T-helper 9 cell (primary cell): ENCODE measurements at regions not wholly inside any gene's neighbourhood (a gene's known extent, or its start where the extent isn't known, plus 50 kb on each side); places are given as distances from the start of the nearest gene placed in this dataset.

Experiments
- DNase-seq: peaks from one replicate; pipeline ENCODE4 v3.0.0-alpha.2; 2020

DNA sequence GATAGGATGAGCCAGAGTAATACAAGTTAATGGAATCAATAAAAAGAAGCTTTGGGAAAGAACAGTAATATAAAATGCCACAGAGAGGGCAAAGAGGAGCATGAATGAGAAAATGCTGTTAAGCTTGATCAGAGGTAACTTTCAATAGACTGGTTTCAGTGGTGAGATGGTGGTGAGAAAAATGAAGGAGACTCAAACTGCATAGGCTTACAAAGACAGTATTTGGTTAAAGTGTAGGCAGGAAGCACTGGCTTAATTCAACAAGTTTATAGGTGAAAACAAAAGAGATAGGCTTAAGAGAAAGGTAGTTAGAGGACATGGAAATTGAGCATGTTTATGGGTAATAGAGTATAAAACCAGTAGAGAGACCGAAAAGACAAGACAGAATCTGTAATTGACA, 298.6 kb upstream of the ADAMTS5 start:
- no peak for DNase-seq

DNA sequence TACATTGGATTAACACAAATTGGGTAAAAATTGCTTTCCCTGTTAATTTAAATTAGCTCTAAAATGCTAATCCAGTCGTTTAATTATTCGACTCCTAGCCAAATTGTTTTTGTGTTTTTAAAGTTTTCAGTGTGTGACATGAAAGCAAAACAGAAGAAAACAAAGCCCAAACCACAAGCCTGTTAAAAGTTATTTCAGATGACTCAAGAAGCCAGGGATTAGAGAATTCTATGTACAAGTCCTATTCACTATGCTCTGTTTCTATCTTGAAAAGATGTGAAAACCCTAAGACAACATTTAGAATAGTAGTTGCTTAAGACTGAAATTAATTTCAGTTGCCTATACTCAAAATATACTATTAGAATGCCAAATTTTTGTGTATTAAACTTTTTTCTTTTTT, 294.8 kb upstream of the ADAMTS5 start:
- no peak for DNase-seq

DNA sequence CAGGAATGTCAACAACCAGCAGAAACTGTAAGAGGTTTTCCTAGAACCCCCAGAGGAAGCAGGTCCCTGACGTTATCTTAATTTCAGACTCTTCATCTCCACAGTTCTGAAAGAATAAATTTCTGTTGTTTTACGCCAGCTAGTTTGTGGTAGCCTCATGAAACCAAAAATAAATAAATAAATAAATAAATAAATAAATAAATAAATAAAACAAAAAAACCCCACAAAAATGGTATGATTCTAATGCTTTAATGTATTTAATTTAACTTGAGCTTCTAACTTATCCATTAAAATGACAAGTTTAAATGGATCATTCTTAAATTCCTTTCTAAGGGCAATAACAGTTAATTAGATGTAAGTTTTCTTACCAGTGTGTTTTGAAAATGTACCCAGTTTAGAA, 293.8 kb upstream of the ADAMTS5 start:
- DNase-seq, result no peak

DNA sequence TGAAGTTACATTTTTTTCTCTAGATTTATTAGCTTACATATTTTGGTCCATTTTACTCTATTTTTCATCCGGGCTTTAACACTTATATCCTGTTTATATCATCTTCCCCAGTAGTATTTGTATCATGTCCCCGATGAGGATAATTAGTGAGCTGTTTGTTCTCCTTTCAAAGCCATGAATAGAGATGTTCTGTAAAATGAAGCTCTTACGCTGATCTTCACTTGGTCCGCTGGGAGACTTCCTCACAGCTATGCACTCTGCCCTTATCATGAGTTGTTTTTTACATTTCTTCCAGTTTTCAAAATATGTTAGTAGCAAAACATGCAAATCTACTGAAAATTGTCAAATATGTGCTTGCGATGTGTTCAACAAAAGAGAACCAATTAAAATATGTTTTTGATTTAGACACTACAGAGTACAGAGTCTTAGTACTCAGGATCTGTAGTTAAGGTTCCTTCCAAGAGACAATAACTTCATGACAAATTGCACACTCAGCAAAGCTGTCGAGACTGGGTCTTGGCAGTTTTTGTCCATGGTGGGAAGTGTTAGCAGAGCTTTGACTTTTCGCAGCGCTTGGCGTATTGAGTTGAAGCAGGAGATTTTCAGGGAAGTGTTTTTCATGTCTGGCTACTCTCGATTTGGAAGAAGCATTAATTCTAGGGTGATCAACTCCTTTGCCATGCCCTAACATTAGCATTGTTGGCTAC, 292.0 kb upstream of the ADAMTS5 start:
- no peak for DNase-seq

DNA sequence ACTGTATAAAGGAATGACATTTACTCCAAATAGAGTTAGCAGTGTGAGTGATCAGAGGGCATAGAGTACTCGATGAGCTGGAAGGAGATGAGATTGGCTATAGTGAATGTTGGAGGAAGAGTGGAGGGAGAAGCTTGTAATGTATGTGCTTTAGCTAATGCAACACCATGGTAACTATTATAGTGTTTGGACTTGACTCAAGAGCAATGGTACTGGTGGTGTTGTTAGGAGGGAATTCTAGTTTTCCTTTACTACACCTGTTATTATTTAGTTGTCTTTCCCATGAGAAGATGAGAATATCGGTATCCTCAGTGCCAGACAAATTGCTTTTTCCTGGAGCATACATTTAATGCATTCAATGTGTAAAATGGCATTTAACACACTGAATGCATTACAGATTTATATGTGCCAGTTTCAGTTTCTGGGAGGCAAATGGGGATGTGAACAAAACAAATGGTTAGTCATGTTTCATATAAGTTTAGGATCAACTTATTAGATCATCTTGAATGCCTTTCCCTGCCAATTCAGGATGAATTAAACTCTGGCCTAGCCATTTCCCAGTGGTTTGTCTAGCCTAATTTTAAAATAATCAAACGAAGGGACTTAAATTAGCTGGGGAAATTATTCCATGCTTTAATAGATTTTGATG, 291.1 kb upstream of the ADAMTS5 start:
- DNase-seq, result no peak

DNA sequence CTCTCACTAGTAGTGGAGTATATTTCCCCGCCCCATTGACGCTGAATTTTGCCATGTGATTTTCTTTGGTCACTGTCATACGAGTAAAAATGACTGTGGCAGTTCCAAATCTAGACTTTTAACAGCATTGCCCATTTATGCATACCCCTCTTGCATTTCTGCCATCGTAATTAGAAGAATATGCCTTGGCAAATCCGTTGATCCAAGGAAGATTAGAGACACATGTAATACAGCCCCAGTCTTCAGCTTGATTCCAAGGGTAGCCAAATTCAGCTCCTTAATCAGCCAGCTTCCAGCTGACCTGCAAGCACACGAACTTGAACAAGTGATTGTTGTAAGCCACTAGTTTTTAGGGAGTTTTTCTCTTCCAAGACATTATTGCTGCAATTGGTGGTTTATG, 290.3 kb upstream of the ADAMTS5 start:
- no peak for DNase-seq

DNA sequence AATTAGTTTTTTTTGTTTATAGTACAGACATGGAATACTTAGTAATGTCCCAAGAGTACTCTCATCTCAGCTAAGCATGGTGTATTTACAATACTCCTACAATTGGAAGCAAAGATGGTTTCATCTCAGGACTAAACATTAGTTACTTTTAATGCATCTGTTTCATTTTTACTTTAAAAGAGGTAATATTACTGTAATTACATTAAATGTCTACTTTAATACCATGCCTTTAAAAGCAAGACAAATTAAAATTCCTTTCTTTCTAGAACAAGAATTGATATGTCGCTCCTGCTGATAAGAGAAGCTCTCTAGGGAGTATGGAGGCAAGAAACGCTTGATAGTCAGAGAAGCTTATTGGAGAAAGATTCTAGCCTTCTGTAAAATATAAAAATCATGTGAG, 284.9 kb upstream of the ADAMTS5 start:
- DNase-seq, result no peak

DNA sequence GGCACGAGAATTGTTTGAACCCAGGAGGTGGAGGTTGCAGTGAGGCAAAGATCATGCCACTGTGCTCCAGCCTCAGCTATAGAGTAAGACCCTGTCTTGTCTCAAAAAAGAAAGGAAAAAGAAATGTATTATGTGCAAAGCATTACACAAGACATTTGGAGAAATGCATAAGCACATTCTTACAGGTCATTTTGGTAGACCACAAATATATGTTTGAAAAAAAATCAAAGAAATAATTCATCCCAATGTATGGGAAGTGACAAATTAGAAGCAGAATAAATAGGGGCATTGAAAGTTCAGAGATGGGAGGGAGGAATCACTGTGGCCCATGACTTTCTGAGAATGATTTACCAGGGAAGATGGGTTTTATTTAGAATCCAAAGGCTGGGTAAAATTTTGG, 283.5 kb upstream of the ADAMTS5 start:
- DNase-seq, result no peak

DNA sequence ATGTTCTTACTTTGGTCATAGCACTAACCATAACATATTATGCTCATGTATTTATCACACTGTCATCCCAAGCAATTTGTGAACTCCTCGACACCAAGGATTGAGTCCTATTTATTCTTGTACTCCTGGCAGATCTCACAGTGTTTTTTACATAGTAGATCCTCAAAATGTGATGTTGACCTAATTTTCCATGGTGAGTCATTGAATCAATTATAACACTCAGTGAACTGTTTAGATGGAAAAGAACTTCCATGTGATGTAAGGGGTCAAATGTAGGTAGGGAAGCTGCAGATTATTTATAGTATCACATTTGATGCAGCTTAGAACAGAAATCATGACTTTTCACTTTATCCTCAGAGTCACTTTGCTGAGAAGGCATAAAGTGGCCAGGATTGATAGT, 281.9 kb upstream of the ADAMTS5 start:
- no peak for DNase-seq

DNA sequence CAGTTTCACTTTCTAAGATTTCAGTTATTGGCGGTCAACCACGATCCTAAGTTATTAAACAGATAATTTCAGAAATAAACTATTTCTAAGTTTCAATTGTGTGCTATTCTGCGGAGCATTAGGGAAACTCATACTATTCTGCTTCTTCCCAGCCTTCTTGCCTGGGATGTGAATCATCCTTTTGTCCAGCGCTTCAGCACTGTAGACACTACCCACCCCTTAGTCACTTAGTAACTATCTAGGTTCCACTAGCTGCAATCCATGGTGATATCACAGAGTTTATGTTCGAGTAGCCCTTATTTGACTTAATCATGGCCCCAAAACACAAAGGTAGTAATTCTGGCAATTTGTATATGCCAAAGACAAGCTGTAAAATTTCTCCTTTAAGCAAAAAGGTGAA, 279.9 kb upstream of the ADAMTS5 start:
- no peak for DNase-seq

DNA sequence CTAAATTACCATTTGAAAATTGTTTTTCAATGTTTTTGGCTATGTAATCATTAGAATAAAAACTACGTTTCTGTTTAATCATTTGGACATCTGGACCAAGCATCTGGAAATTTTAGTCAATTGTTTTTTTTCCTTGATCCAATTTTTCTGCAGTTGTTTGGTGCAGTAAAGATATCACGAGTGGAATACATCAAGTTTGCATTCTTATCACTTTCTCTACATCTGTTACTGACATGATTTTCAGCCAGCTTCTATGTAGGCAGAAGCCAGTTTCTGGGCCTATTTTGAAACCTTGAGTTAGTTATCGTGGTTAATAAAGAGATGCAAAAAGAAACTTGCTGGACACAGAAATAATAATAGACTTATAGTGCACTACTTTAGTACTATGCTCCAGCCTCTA, 277.9 kb upstream of the ADAMTS5 start:
- DNase-seq, result no peak

DNA sequence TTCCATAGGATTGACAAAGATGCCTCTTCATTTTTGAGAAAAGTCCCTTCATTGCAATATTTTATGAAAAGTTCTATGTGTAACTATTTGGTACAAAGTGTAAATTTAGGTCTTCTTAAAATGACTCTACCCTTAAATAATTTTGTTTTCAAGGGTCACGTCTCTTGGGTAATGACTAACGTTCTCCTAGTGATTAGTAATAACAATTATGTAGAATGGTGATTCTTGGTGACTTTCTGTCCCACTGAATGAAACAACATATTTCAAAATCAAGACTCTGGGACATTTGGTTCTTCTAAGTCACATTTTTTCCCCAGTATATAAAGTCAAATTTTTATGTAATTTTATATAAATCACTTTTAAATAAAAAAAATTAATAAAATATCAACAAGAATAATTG, 277.5 kb upstream of the ADAMTS5 start:
- no peak for DNase-seq

DNA sequence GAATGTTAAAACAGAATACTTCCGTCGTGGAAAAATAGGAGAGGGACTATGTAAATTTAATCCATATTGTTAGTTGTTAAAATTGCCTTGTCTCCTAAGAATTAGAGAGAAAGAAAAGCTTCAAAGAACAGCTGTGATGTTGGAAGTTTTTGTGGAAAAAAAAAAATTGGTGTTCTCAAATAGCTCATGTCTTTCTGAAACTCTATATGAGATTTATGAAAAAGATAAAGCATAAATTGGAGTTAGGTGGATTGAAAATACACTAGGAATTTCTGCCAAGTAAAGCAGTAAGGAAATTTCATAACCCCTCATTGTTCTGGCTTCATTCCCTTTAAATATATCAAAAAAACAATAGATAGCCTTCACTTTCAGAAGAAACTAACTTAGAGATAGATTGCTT, 274.0 kb upstream of the ADAMTS5 start:
- DNase-seq, result no peak

DNA sequence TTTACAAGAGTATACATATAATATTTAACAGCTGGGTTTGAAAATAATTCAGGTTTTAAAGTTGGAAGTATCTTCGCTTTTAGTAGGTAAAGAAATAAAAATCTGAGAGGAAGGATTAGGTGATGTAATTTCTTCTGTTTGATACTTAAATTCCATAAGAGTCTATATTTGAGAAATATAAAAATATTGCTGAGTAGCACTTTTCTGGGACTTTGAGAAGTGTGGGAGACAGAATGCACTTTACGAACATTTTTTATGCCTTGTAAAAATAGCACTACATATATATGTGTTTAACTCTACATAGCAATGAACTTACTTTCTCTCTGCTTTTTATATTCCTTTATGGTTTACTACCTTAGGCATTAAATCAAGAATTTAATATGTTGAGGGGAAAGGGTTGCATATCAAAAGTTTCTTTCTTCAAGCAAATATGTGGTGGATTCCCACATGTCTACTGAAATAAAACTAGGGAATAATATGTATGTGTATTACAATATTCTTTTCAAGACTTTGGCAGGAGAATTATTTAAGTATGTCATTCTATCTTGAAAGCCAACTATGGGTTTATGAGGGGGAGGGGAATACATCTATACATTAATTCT, 266.7 kb upstream of the ADAMTS5 start:
- no peak for DNase-seq

DNA sequence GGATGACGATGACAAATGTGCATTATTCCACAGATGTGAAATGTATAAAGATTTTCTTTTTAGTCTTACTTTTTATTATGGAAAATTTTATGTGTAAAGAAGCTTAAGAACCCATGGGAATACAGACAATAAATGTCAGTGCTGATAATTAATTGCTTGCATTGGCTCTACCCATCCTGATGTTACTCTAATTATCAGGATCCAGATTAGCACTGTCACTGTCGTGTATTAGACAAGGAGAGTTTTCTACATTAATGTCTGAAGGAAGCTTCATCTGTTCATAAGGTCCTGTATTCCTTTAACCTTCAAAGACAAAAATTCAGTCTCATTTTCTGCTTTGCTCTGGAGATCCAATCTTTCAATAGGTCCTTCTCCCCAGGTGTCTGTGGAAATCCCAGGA, 259.1 kb upstream of the ADAMTS5 start:
- DNase-seq, result no peak

DNA sequence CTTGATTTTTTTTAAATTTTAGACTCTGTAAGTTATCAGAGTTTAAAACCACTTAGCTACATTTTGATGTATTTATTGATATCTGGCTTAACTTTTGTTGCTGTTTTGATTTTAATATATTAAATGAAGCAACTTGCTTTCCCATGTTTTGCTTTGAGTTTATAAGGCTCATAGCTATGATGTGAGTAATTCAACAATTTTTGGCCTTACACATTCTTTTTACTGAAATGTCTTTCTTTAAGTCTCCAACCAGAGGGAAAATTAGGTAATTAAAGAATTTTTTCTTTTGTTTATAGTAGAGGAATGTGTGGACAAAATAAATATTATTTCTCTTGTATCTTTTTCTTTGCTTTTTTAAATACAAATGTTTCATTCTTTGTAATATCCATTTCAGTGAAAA, 258.3 kb upstream of the ADAMTS5 start:
- no peak for DNase-seq

DNA sequence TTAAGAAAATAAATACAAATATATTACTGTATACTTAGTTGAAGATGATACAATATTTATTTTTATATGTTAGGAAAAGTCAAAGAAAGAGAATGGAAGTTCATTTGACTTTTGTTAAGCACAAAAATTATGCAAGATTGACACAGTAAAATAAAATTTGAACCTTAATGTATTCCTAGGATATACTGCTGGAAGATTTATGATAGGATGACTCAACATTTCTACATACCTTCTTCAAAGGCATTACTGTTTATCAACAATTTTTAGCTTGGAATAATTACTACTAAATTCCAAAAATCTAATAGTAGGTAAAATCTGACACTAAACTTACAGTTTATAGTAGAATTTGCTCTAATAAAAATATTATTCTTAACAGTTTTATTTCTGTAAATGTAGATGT, 257.3 kb upstream of the ADAMTS5 start:
- DNase-seq, result no peak

DNA sequence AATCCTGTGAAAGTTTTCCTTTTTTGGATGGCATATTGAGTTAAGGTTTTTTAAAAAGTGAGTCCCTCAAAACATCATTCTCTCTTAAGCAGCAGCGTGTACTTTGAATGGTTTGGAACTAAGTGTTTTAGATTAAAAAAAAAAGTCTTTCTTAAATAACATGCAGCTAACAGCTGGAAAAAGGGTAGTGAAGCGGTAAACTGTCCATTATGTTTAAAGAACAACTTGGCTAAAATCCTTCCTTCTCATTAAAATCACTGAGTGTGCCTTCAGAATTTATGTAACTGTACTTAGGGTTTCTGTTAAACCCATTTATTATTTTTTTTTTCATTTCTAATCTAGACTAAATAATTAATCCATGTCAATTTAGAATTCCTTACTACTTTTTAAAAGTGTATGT, 254.2 kb upstream of the ADAMTS5 start:
- DNase-seq, result no peak

DNA sequence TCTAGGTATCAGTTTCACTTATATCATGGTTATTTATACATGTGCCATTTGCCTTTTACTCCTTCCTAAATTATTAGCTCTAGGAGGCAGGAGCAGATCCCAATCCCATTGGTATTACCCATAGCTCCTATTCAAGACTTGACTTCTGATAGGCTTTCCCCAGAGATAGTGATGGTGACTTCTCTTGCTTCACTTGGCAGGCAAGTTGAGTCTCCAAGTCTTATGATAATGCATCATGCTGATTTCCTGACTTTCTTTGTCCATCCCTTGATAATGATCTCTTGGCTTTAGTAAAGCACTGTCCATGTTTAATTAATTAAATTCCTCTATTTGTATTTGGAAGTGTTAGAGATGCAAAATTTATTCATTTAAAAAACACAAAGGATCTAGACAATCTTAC, 253.5 kb upstream of the ADAMTS5 start:
- DNase-seq, result no peak

DNA sequence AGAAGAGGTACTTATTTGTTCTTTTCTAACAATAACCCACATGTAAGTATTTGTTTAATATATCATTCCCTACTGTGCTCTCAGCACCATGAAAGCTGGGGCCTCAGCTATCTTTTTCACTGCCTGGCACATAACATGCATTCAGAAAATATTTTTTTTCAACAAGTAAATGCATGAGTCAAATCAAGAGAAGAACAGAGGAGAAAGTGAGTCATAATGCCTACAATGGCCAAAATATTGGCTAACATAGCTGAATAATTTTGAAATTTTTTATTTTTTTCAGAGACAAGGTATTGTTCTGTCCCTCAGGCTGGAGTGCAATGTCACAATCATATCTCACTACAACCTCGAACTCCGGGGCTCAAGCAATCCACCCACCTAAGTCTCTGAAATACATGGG, 252.2 kb upstream of the ADAMTS5 start:
- DNase-seq, result no peak

DNA sequence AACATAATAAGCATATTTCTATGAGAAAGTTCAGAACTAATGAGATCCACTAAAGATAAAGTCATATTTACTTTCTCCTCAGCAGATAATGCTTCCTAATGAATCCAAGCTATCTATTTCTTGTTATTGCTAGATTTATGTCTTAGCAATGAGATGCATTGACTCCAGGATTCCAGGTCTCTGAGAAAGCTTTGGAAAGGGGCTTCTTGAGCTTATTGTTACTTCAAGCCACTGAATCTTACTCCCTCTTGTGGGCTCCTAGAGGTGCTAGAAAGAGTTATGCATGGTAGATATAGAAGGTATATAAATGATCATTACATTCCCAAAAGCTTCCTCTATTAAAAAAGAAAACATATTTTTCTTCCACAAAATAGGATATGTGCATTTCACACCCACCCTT, 246.4 kb upstream of the ADAMTS5 start:
- no peak for DNase-seq

DNA sequence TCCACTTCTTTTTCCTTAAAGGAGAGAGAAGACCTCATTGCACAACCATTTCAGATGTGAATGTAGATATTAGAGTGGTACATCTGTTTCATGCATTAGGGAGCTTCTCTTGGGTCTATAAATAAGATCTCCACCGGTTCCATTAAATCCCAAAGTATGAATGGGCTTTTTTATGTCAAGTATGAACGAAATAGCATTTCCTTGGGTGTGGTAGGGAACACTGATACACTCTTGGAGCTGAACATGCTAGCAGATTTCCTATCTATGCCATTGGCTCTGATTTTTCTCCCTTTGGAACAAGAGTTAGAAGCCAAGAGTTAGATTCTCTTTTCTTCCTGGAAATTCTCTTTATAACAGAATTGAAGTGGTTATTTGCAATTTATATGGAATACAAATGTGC, 245.6 kb upstream of the ADAMTS5 start:
- no peak for DNase-seq

DNA sequence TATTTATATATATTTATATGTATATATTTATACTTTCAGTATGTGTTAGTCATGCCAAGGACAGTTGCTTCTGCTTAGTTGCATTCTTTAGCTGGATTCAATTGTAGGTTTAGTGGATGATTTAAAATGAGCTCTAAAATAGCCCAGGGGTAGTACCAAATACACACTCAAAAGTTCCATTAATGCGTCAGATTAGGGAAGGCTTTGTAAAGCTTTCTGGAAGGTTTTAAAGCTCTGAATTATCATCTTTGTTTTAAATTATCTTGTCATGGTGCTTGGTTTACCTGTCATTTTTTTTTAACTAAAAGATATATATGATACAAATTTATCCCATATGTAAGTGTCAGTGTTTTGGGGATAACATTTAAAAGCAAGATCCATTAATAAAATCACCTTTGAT, 242.7 kb upstream of the ADAMTS5 start:
- DNase-seq, result no peak

DNA sequence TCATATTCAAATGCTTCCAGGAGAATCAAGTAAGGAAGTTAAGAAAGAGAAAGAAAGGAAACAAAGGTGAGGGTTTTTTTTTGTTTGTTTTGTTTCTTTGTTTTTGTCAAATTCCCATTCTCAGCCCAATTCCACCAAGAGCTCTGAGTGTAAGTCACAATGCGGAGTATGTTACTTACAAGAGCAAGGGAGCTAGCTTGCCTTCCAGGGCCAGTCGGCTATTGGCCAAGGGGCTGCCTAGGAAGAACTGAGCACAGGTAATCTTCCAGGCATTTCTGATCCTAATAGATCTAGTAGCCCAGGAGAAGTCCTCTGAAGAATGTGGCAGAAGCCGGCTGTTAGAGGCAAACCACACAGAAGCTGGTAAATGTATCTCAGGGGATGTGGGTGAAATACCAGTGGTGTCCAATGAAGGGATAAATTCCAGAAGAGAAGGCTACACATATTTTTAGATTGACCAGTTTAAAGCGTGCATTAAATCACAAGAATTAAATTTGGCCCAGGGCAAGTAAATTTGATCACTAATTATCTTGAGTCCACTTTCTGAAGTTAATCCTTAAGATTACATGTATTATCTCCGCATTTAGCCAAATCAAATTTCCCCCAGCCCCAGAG, 239.6 kb upstream of the ADAMTS5 start:
- DNase-seq, result no peak
